ENCODE measurements at regions not wholly inside any gene's neighbourhood (a gene's known extent, or its start where the extent isn't known, plus 50 kb on each side); places are given as distances from the start of the nearest gene placed in this dataset.

DNA sequence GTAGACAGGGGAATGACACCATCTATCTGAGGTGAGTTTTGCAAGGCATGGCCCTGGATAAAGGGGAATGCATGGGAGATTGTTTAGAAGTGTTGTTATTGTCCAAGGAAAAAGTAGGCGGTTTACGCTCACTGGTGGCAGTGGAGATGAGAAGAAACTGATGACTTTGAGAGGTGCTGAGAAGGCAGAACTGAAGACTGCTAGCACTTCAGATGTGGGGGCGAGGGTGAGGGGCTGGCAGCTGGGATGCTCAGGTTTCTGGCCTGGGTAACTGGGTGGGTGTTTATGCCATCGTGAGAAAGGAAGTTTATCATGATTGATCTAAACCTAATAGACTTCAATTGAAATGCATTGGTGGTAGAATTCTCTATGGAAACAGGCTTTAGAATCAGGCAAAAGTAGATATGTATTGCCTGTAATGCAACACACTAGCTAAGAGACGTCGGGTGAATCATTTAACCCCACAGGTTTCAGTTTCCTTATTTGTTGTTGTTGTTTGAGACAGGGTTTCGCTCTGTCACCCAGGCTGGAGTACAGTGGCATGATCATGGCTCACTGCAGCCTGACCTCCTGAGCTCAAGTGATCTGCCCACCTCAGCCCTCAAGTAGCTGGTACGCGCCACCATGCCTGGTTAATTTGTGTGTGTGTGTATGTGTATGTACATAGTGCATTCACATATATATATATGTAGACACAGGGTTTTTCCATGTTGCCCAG is 123.5 kb downstream of the SLC24A2 start:
- Histone ChIP-seq H2AFZ (ENCODE audit: low read depth, low read length, severe bottlenecking) (no peak overlapping the region), H4K20me1 (ENCODE audit: low read depth, low read length) (no peaks in the 10 kb centered on the region), H3F3A (ENCODE audit: insufficient read depth) (no peaks in the 10 kb centered on the region), H3K9me2 (replicated peaks; ENCODE audit: insufficient read depth, low read length) (no peaks in the 10 kb centered on the region), H3K4me2 (ENCODE audit: low read depth, low read length, poor library complexity, severe bottlenecking) (no peak overlapping the region), H3K9me3 (ENCODE audit: insufficient read depth, low read length) (no peaks in the 10 kb centered on the region), H3K79me2 (ENCODE audit: insufficient read depth, low read length) (no peaks in the 10 kb centered on the region), H3K27me3 (ENCODE audit: low read length) (no peaks in the 10 kb centered on the region), H3K4me3 (ENCODE audit: insufficient read depth, low read length, poor library complexity, severe bottlenecking) (no peak overlapping the region), H3K9ac (ENCODE audit: low read length) (no peak overlapping the region), H3K27ac (ENCODE audit: low read depth, low read length) (no peak overlapping the region), H3K36me3 (ENCODE audit: low read length) (no peaks in the 10 kb centered on the region)
- TF ChIP-seq, protein P1, sequence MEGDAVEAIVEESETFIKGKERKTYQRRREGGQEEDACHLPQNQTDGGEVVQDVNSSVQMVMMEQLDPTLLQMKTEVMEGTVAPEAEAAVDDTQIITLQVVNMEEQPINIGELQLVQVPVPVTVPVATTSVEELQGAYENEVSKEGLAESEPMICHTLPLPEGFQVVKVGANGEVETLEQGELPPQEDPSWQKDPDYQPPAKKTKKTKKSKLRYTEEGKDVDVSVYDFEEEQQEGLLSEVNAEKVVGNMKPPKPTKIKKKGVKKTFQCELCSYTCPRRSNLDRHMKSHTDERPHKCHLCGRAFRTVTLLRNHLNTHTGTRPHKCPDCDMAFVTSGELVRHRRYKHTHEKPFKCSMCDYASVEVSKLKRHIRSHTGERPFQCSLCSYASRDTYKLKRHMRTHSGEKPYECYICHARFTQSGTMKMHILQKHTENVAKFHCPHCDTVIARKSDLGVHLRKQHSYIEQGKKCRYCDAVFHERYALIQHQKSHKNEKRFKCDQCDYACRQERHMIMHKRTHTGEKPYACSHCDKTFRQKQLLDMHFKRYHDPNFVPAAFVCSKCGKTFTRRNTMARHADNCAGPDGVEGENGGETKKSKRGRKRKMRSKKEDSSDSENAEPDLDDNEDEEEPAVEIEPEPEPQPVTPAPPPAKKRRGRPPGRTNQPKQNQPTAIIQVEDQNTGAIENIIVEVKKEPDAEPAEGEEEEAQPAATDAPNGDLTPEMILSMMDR (IDR thresholded peaks at IDR 0.05; ENCODE audit: insufficient read depth, low read length, poor library complexity, severe bottlenecking): no peak
- no peak for TF ChIP-seq EZH2phosphoT487 (conservative IDR thresholded peaks at IDR 0.05; ENCODE audit: low read length)

- Histone ChIP-seq H3K9ac (ENCODE audit: low read length) (no peak overlapping the region), H3K27me3 (ENCODE audit: low read length) (no peaks in the 10 kb centered on the region), H3K4me2 (ENCODE audit: low read depth, low read length, poor library complexity, severe bottlenecking) (no peak overlapping the region), H3K4me3 (ENCODE audit: insufficient read depth, low read length, poor library complexity, severe bottlenecking) (no peak overlapping the region), H3F3A (ENCODE audit: insufficient read depth) (no peaks in the 10 kb centered on the region), H4K20me1 (ENCODE audit: low read depth, low read length) (no peaks in the 10 kb centered on the region), H3K36me3 (ENCODE audit: low read length) (no peaks in the 10 kb centered on the region), H2AFZ (ENCODE audit: low read depth, low read length, severe bottlenecking) (no peak overlapping the region), H3K9me3 (ENCODE audit: insufficient read depth, low read length) (no peaks in the 10 kb centered on the region), H3K27ac (ENCODE audit: low read depth, low read length) (no peak overlapping the region), H3K9me2 (replicated peaks; ENCODE audit: insufficient read depth, low read length) (no peaks in the 10 kb centered on the region), H3K79me2 (ENCODE audit: insufficient read depth, low read length) (no peaks in the 10 kb centered on the region)
- TF ChIP-seq EZH2phosphoT487 (conservative IDR thresholded peaks at IDR 0.05; ENCODE audit: low read length): no peak
- TF ChIP-seq, protein P1 (IDR thresholded peaks at IDR 0.05; ENCODE audit: insufficient read depth, low read length, poor library complexity, severe bottlenecking): no peak
These were observed 125.3 kb downstream of the SLC24A2 start for GRCh38 chr9:19663570-19663969.

GRCh38 chr9:19662213-19662612 is 126.6 kb downstream of the SLC24A2 start:
- no peak overlapping the region for H2AFZ ChIP-seq (ENCODE audit: low read depth, low read length, severe bottlenecking)
- H3K27ac ChIP-seq (ENCODE audit: low read depth, low read length): no peak overlapping the region
- H3K9me2 ChIP-seq (replicated peaks; ENCODE audit: insufficient read depth, low read length): no peaks in the 10 kb centered on the region
- H3K4me2 ChIP-seq (ENCODE audit: low read depth, low read length, poor library complexity, severe bottlenecking): no peak overlapping the region
- H3F3A ChIP-seq (ENCODE audit: insufficient read depth): no peaks in the 10 kb centered on the region
- H3K4me3 ChIP-seq (ENCODE audit: insufficient read depth, low read length, poor library complexity, severe bottlenecking): no peak overlapping the region
- no peaks in the 10 kb centered on the region for H4K20me1 ChIP-seq (ENCODE audit: low read depth, low read length)
- no peaks in the 10 kb centered on the region for H3K9me3 ChIP-seq (ENCODE audit: insufficient read depth, low read length)
- H3K27me3 ChIP-seq (ENCODE audit: low read length): no peaks in the 10 kb centered on the region
- no peak overlapping the region for H3K9ac ChIP-seq (ENCODE audit: low read length)
- TF ChIP-seq, protein P1 (IDR thresholded peaks at IDR 0.05; ENCODE audit: insufficient read depth, low read length, poor library complexity, severe bottlenecking): no peak
- no peak for TF ChIP-seq EZH2phosphoT487 (conservative IDR thresholded peaks at IDR 0.05; ENCODE audit: low read length)
- no peaks in the 10 kb centered on the region for H3K79me2 ChIP-seq (ENCODE audit: insufficient read depth, low read length)
- no peaks in the 10 kb centered on the region for H3K36me3 ChIP-seq (ENCODE audit: low read length)

Measured in SU-DHL-6 (cell line).